Lower leg skin (tissue), 3 donors: ENCODE measurements at regions not wholly inside any gene's neighbourhood (a gene's known extent, or its start where the extent isn't known, plus 50 kb on each side); places are given as distances from the start of the nearest gene placed in this dataset.

ENCODE experiments used
- POLR2A ChIP-seq, 2 donors: fragments of 450-650 bp; IDR thresholded peaks; one replicate each; pipeline ENCODE4 v1.6.1; 2016 to 2017; ENCODE audit warnings: antibody characterized with exemption in 2 of 2, mild to moderate bottlenecking in 1 of 2, moderate library complexity in 1 of 2
- TF ChIP-seq, protein P1 (sequence below), 3 donors: fragments of 450-650 bp; IDR thresholded peaks; one replicate each; pipeline ENCODE4 v1.5.1; 2016; ENCODE audit warnings: antibody characterized with exemption in 3 of 3, mild to moderate bottlenecking in 3 of 3, moderate library complexity in 2 of 3

- TF ChIP-seq, protein P1, sequence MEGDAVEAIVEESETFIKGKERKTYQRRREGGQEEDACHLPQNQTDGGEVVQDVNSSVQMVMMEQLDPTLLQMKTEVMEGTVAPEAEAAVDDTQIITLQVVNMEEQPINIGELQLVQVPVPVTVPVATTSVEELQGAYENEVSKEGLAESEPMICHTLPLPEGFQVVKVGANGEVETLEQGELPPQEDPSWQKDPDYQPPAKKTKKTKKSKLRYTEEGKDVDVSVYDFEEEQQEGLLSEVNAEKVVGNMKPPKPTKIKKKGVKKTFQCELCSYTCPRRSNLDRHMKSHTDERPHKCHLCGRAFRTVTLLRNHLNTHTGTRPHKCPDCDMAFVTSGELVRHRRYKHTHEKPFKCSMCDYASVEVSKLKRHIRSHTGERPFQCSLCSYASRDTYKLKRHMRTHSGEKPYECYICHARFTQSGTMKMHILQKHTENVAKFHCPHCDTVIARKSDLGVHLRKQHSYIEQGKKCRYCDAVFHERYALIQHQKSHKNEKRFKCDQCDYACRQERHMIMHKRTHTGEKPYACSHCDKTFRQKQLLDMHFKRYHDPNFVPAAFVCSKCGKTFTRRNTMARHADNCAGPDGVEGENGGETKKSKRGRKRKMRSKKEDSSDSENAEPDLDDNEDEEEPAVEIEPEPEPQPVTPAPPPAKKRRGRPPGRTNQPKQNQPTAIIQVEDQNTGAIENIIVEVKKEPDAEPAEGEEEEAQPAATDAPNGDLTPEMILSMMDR (IDR thresholded peaks at IDR 0.05): no peak
- no peak for TF ChIP-seq POLR2A (IDR thresholded peaks at IDR 0.05)
These were observed 787.2 kb downstream of the TSN start for GRCh38 chr2:122542646-122543045.
